Liver (tissue), 8 donors: ENCODE measurements at regions not wholly inside any gene's neighbourhood (a gene's known extent, or its start where the extent isn't known, plus 50 kb on each side); places are given as distances from the start of the nearest gene placed in this dataset.

ENCODE experiments used
- DNase-seq: peaks from one replicate; pipeline ENCODE4 v3.0.0-alpha.2; 2017; ENCODE audit warnings: low spot score
- H3K27ac ChIP-seq, 2 donors: one replicate each; pipeline ENCODE4 v1.7.0; 2013; ENCODE audit warnings: inconsistent platforms in 2 of 2, low read length in 2 of 2, control low read depth in 1 of 2, low read depth in 1 of 2, mild to moderate bottlenecking in 1 of 2
- H3K27me3 ChIP-seq, 4 donors: one replicate each; pipeline versions ENCODE4 v1.6.1 to v1.7.0; 2013; ENCODE audit warnings: low read length in 3 of 4, inconsistent platforms in 1 of 4, mild to moderate bottlenecking in 1 of 4, moderate library complexity in 1 of 4; ENCODE audit not compliant: control insufficient read depth in 4 of 4, insufficient read depth in 4 of 4
- H3K36me3 ChIP-seq, 4 donors: one replicate each; pipeline versions ENCODE4 v1.6.1 to v1.7.0; 2013; ENCODE audit warnings: low read length in 3 of 4, mild to moderate bottlenecking in 3 of 4, low read depth in 1 of 4, moderate library complexity in 1 of 4; ENCODE audit not compliant: control insufficient read depth in 4 of 4, insufficient read depth in 3 of 4
- H3K4me1 ChIP-seq, 4 donors: one replicate each; pipeline versions ENCODE4 v1.6.1 to v1.7.0; 2013; ENCODE audit warnings: low read length in 3 of 4, mild to moderate bottlenecking in 3 of 4, moderate library complexity in 1 of 4; ENCODE audit not compliant: control insufficient read depth in 4 of 4, insufficient read depth in 4 of 4
- H3K4me3 ChIP-seq, 3 donors: one replicate each; pipeline versions ENCODE4 v1.6.1 to v1.7.0; 2013; ENCODE audit warnings: low read length in 3 of 3, control low read depth in 1 of 3, low read depth in 1 of 3, mild to moderate bottlenecking in 1 of 3
- H3K9ac ChIP-seq, 2 donors: one replicate each; pipeline ENCODE4 v1.7.0; 2013; ENCODE audit warnings: low read length in 2 of 2, mild to moderate bottlenecking in 2 of 2, moderate library complexity in 2 of 2, control low read depth in 1 of 2, low read depth in 1 of 2
- H3K9me3 ChIP-seq, 4 donors: one replicate each; pipeline versions ENCODE4 v1.6.1 to v1.7.0; 2013; ENCODE audit warnings: low read length in 3 of 4; ENCODE audit not compliant: control insufficient read depth in 4 of 4
- EGR1 ChIP-seq, 2 donors: IDR thresholded peaks; 2 replicates each; pipeline ENCODE4 v1.6.1; 2016 to 2018; ENCODE audit warnings: antibody characterized with exemption in 2 of 2, low read depth in 2 of 2
- FOXA1 ChIP-seq: IDR thresholded peaks from 2 replicates; pipeline ENCODE4 v1.6.1; 2016; ENCODE audit warnings: antibody characterized with exemption
- FOXA2 ChIP-seq: IDR thresholded peaks from 2 replicates; pipeline ENCODE4 v1.6.1; 2016; ENCODE audit warnings: antibody characterized with exemption
- GABPA ChIP-seq, 2 donors: IDR thresholded peaks in 1 of 2; conservative IDR thresholded peaks in 1 of 2; 2 replicates each; pipeline ENCODE4 v1.6.1; 2016; ENCODE audit warnings: antibody characterized with exemption in 2 of 2, mild to moderate bottlenecking in 1 of 2, moderate library complexity in 1 of 2
- HNF4G ChIP-seq: IDR thresholded peaks from 2 replicates; pipeline ENCODE4 v1.6.1; 2016; ENCODE audit warnings: antibody characterized with exemption
- RXRA ChIP-seq, 2 donors: IDR thresholded peaks; 2 replicates each; pipeline ENCODE4 v1.6.1; 2017 to 2018; ENCODE audit warnings: antibody characterized with exemption in 2 of 2, mild to moderate bottlenecking in 1 of 2
- SP1 ChIP-seq: IDR thresholded peaks from 2 replicates; pipeline ENCODE4 v1.6.1; 2018; ENCODE audit warnings: antibody characterized with exemption, mild to moderate bottlenecking
- YY1 ChIP-seq: IDR thresholded peaks from 2 replicates; pipeline ENCODE4 v1.6.1; 2016; ENCODE audit warnings: antibody characterized with exemption, mild to moderate bottlenecking
- WGBS: extraction: QIAGEN DNeasy Blood & Tissue Kit; methylation state at CpG from one replicate; pipeline ENCODE4 v1.1.7; 2013; 5-methylcytosine and 5-hydroxymethylcytosine counted together
- TF ChIP-seq, protein P1 (sequence below): IDR thresholded peaks from 2 replicates; pipeline ENCODE4 v1.6.1; 2016; ENCODE audit warnings: antibody characterized with exemption
- TF ChIP-seq, protein P2 (sequence below): IDR thresholded peaks from 2 replicates; pipeline ENCODE4 v1.6.1; 2016; ENCODE audit warnings: antibody characterized with exemption, mild to moderate bottlenecking
- TF ChIP-seq, protein P3 (sequence below): IDR thresholded peaks from 2 replicates; pipeline ENCODE4 v1.6.1; 2016; ENCODE audit warnings: antibody characterized with exemption
- TF ChIP-seq, protein P4 (sequence below): fragments of 150-350 bp; IDR thresholded peaks from 2 replicates; pipeline ENCODE4 v1.5.1; 2017; ENCODE audit warnings: improper control_type of control experiment, low read depth, low read length; ENCODE audit not compliant: missing input control
- donor health status: healthy.
- donor health status: healthy.
- donor health status: healthy.
- donor health status: healthy.
- donor health status: healthy.

DNA sequence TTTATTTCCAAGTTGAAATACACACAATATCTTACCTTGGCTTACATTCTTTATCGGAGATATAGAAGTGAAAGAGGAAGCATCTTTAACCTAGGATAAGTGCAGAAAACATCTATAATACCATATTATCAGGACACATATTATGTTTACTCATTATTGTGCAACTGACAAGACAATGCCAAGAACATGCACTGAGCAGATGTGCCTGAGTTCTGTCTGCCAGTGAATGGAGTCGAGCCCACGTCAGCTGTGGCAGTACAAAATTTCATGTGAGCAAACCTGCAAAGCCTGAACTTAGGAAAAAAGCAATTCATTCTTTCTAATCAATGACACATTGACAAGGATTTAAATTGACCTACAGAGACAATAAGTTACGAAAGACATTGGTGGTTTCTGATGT, 154.4 kb downstream of the AXIN2 start:
- Histone ChIP-seq H3K27me3 (peaks cover 0 to 3% (median 0%) of the 10 kb centered on the region in 4 donors), H3K9ac (no peak overlapping the region), H3K4me3 (no peak overlapping the region), H3K4me1 (no peaks in the 10 kb centered on the region), H3K27ac (no peak overlapping the region), H3K9me3 (no peaks in the 10 kb centered on the region), H3K36me3 (no peaks in the 10 kb centered on the region)
- WGBS = 81% methylated on average over 4 of the region's 4 CpGs
- TF ChIP-seq, protein P1, sequence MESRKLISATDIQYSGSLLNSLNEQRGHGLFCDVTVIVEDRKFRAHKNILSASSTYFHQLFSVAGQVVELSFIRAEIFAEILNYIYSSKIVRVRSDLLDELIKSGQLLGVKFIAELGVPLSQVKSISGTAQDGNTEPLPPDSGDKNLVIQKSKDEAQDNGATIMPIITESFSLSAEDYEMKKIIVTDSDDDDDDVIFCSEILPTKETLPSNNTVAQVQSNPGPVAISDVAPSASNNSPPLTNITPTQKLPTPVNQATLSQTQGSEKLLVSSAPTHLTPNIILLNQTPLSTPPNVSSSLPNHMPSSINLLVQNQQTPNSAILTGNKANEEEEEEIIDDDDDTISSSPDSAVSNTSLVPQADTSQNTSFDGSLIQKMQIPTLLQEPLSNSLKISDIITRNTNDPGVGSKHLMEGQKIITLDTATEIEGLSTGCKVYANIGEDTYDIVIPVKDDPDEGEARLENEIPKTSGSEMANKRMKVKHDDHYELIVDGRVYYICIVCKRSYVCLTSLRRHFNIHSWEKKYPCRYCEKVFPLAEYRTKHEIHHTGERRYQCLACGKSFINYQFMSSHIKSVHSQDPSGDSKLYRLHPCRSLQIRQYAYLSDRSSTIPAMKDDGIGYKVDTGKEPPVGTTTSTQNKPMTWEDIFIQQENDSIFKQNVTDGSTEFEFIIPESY = no peak
- TF ChIP-seq FOXA1 = no peak
- no peak for TF ChIP-seq YY1
- no peak for TF ChIP-seq RXRA (IDR thresholded peaks at IDR 0.05)
- no peak for DNase-seq

DNA sequence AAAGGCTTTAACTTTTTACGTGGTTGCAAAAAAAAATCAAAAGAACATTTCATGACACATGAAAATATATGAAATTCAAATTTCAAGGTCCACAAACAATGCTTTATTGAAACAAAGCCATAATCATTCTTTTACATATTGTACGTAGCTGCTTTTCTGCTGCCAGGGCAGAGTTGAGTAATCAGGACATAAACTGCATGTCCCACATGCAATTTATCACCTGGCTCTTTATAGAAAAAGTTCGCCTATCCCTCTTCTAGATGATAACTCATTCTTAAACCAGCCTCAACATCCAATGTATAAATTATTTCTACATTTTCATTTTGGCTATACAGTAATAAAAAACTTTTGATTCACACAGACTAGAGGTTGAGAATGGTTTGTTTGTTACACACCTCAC, 154.9 kb downstream of the AXIN2 start:
- WGBS = 81% methylated on average over 3 of the region's 3 CpGs
- Histone ChIP-seq H3K36me3 (no peaks in the 10 kb centered on the region), H3K4me1 (no peaks in the 10 kb centered on the region), H3K27ac (no peak overlapping the region), H3K9me3 (no peaks in the 10 kb centered on the region), H3K4me3 (no peak overlapping the region), H3K9ac (no peak overlapping the region), H3K27me3 (peaks cover 0 to 3% (median 0%) of the 10 kb centered on the region in 4 donors)
- TF ChIP-seq RXRA (IDR thresholded peaks at IDR 0.05) = no peak
- no peak for TF ChIP-seq HNF4G
- TF ChIP-seq, protein P2, sequence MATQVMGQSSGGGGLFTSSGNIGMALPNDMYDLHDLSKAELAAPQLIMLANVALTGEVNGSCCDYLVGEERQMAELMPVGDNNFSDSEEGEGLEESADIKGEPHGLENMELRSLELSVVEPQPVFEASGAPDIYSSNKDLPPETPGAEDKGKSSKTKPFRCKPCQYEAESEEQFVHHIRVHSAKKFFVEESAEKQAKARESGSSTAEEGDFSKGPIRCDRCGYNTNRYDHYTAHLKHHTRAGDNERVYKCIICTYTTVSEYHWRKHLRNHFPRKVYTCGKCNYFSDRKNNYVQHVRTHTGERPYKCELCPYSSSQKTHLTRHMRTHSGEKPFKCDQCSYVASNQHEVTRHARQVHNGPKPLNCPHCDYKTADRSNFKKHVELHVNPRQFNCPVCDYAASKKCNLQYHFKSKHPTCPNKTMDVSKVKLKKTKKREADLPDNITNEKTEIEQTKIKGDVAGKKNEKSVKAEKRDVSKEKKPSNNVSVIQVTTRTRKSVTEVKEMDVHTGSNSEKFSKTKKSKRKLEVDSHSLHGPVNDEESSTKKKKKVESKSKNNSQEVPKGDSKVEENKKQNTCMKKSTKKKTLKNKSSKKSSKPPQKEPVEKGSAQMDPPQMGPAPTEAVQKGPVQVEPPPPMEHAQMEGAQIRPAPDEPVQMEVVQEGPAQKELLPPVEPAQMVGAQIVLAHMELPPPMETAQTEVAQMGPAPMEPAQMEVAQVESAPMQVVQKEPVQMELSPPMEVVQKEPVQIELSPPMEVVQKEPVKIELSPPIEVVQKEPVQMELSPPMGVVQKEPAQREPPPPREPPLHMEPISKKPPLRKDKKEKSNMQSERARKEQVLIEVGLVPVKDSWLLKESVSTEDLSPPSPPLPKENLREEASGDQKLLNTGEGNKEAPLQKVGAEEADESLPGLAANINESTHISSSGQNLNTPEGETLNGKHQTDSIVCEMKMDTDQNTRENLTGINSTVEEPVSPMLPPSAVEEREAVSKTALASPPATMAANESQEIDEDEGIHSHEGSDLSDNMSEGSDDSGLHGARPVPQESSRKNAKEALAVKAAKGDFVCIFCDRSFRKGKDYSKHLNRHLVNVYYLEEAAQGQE = no peak
- TF ChIP-seq EGR1 (IDR thresholded peaks at IDR 0.05; ENCODE audit: low read depth in 2 of 2) = no peak
- TF ChIP-seq SP1 = no peak
- TF ChIP-seq, protein P1 = no peak
- TF ChIP-seq, protein P3, sequence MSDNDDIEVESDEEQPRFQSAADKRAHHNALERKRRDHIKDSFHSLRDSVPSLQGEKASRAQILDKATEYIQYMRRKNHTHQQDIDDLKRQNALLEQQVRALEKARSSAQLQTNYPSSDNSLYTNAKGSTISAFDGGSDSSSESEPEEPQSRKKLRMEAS = no peak
- no peak for TF ChIP-seq FOXA2
- TF ChIP-seq, protein P4, sequence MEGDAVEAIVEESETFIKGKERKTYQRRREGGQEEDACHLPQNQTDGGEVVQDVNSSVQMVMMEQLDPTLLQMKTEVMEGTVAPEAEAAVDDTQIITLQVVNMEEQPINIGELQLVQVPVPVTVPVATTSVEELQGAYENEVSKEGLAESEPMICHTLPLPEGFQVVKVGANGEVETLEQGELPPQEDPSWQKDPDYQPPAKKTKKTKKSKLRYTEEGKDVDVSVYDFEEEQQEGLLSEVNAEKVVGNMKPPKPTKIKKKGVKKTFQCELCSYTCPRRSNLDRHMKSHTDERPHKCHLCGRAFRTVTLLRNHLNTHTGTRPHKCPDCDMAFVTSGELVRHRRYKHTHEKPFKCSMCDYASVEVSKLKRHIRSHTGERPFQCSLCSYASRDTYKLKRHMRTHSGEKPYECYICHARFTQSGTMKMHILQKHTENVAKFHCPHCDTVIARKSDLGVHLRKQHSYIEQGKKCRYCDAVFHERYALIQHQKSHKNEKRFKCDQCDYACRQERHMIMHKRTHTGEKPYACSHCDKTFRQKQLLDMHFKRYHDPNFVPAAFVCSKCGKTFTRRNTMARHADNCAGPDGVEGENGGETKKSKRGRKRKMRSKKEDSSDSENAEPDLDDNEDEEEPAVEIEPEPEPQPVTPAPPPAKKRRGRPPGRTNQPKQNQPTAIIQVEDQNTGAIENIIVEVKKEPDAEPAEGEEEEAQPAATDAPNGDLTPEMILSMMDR = no peak
- no peak for TF ChIP-seq FOXA1
- no peak for TF ChIP-seq YY1
- TF ChIP-seq GABPA (IDR thresholded peaks at IDR 0.05 in 1 of 2, conservative IDR thresholded peaks at IDR 0.05 in 1 of 2) = no peak
- no peak for DNase-seq
